Erythroblast (primary cell): ENCODE measurements at regions not wholly inside any gene's neighbourhood (a gene's known extent, or its start where the extent isn't known, plus 50 kb on each side); places are given as distances from the start of the nearest gene placed in this dataset.

Experiments
- DNase-seq, 2 experiments: peaks; one replicate each; lab custom pipeline; 2025; lab: John Stamatoyannopoulos, UW
- GATA1 ChIP-seq: IDR thresholded peaks from 2 replicates; pipeline ENCODE4 v1.6.1; 2011; ENCODE audit warnings: low read depth, mild to moderate bottlenecking, control low read depth, low read length, moderate library complexity
- POLR2A ChIP-seq: IDR thresholded peaks from 2 replicates; pipeline ENCODE4 v1.6.1; 2011; ENCODE audit warnings: mild to moderate bottlenecking, low read length

DNA sequence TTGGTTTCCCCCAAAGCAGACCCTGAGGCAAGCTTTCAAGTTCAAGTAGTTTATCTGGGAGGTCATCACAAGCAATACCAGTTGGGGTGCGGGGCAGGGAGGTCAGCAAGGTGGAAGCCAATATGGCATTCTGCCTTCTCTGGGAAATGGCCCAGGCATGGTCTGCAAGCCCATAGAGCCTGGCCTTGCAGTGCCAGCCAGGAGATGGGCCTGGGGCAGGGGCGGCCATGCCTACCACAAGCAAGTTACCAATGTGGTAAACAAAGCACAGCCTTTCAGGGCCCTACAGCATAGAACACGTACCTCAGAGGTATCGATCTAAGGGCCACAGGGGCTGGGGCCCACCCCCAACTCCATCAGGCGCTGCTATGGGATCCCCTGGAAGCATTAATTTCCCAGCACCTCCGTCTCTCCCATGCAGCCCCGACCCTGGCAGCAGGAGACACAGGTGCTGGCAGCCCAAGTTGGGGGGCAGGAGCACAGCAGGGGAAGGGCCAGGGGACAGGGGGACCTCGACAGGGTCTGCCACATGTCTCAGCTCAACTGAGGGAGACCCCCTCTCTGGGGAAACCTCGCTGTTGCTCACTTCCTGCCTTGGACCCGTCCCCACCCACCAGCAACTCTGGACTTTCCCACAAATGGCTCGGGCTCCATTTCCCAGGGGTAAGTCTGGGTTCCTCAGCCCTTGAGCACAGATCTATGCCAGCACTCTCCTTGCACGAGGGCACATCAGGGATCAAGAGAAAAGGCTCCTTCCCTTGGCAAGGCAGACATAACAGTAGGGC is 369.0 kb downstream of the PREX1 start:
- no peak for TF ChIP-seq POLR2A
- TF ChIP-seq GATA1 = no peak
- DNase-seq = no peak

DNA sequence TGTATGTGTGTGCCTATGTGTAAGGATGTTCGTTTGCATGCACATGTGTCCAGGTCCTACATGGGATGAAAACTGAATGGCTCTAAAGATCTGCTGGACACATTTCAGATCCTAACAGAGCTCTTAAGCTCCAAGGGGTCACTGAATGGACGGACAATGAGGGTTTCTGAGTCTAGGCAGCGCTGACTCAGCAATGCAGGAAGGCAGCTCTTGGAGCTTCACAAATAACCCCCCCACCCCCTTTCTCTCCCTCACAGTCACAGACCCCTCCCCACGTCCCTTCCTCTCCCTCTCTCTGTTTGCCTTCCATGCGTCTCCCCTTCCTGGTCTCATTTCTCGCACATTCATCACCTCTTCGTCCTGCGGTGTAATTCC is 369.8 kb downstream of the PREX1 start:
- no peak for TF ChIP-seq GATA1
- TF ChIP-seq POLR2A = no peak
- no peak for DNase-seq

- no peak for TF ChIP-seq GATA1
- TF ChIP-seq POLR2A = no peak
- DNase-seq = no peak
Observed at GRCh38 chr20:48457193-48458002, 370.4 kb downstream of the PREX1 start.

DNA sequence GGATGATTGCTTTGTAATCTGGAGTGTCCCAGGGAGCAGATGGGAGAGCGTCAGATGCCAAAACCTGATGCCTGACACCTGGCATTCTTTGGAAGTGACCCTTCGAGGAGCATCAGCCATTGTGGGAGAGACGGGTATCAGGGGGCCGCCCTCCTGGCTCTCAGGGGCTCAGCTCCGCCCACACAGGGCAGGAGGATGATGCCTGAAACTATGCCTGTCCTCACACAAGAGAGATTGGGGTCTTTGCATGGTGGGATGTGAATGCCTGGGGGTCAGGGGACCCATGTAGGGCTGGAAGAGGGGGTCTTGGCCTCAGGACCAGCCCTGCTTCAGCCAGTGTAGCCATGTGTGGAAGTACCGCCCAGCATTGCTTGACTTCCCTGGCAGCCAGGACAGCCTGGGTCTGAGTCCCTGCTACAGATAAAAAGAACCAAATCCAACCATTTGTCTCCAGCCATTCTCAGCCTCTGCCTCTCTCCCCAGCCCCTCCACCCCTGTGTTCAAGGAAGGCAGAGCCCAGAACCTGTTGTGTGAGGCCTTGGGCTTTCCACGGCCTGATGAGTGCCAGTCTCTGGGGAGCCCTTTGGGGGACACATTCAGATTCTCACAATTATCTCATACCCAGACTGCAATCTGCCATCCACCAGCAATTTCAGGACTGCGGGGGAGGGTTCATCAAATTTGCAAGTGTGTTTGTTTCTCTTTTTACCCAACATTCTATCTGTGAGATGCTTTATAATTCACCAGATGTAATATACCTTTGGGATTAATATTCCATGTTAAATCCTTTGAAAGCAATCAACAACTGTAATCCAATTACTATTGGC is 371.2 kb downstream of the PREX1 start:
- TF ChIP-seq POLR2A (no peak), GATA1 (no peak)
- no peak for DNase-seq

DNA sequence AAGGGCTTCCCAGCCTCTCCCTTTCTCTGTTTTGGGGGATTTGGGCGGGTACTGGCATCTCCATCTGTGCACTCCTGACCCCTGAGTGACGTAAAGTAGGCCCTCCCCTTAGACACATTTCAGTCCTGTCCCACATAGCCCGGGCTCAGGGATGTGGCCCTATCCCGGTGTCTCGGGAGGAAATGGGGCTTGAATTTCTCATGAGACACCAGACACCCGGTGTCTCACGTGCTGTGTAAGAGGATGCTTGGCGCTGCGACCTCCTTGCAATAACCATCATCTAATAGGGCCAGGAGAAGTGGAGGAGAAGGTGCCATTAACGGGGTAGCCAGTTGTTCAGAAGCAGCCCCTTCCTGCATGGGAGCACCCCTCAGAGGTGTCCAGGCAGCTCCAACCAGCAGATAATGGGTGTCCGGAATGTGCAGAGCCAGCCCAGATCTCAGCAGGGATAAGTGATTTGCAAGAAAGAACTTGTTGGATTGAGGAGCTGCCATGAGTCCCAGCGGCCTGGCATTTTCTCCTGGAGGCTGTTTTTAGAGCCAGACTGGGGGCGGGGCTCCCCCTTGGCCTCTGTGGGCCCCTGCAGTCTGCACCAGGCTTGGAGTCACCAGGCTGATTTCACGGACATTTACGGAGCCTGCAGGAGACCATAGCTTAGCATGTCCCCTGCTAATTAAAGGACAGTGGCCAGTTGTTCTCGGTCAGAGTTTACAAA is 372.0 kb downstream of the PREX1 start:
- DNase-seq = no peak
- TF ChIP-seq GATA1 = no peak
- TF ChIP-seq POLR2A = no peak

DNA sequence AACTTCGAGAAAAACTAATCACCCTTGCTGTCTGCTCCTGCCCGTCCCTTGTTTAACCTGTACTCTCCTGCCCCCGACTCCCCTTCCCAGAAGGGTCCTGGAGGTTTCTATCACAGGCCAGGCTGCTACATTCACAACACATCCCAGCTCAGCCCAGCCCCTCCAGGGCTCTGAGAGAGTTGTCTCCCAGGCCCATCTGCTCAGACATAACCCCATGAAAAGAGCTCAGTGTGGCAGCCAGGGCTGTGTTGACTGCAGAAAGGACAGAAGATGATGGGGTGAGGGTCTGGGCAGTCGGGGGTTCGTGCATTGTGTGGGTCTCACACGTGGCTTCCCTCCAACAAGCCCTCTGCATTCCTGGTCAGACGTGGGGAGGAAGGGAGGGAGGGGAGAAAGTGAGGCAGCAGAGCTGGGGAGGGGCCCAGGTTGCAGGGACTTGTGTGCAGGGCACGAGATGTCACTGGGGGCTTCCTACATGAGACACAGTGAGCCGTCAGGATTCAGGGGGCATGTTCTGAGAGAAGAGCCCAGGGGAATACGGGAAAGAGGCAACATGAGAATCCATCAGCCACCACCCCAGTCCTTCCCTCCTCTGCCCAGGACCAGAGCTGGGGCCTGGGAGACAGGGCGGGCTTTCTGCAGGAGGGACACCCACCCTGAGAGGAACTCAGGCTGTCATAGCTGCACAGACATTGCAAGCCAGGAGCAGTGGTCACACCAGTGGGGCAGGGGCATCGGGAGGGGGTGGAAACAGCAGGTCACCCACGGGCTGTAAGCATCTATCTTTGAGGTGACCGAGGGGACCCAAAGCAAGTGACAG is 372.9 kb downstream of the PREX1 start:
- DNase-seq = no peak
- no peak for TF ChIP-seq GATA1
- no peak for TF ChIP-seq POLR2A

DNA sequence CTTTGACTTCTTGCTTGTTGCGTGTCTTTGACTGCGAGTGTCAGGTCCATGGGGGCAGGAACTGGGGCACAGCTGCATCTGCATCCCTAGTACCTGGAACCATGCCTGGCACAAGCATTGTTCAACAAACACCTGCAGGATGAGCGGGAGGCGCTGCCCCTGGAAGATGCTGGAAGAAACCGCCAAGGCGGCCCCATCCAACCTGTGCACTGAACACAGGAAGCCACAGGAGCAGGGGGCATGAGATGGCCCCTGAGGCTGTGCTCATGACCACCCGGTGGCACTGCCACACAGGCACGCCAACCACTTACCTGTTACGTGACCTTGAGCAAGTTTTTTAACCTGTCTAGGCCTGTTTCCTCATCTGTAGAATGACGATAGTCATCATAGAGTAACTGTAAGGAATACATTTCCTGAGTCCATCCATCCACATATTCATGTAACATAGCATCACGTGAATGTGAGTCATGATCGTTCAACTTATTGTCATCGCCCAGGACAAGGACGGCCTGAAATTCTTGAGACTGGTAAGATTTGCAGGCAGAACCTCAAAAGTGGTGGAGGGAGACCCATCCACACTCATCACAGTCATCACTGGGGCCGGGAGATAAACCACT is 374.2 kb downstream of the PREX1 start:
- no peak for DNase-seq
- TF ChIP-seq GATA1 (no peak), POLR2A (no peak)

DNA sequence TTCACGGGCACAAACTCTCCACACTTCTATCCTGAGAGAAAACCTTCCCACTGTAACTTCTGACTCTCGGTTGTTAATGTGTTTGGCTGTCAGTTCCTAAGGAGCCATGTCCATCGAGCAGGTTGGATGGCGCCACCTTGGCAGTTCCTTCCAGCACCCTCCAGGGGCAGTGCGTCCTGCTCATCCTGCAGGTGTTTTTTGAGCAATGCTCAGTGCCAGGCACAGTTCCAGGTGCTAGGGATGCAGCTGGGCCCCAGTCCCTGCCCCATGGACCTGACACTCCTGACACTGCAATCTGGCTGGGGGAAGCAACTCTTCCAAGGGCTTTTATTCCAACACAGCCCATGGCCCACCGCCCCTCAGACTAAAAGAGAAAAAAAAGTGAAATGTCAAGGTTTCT is 376.4 kb downstream of the PREX1 start:
- DNase-seq = no peak
- no peak for TF ChIP-seq GATA1
- TF ChIP-seq POLR2A = no peak

- DNase-seq = no peak
- TF ChIP-seq GATA1 (no peak), POLR2A (no peak)
Observed at GRCh38 chr20:48448666-48449600, 378.9 kb downstream of the PREX1 start.

- DNase-seq = no peak
- TF ChIP-seq POLR2A (no peak), GATA1 (no peak)
Observed at GRCh38 chr20:48447456-48447855, 380.3 kb downstream of the PREX1 start.

- TF ChIP-seq GATA1 (no peak), POLR2A (no peak)
- no peak for DNase-seq
Observed at GRCh38 chr20:48445827-48446226, 382.0 kb downstream of the PREX1 start.

- TF ChIP-seq GATA1 (no peak), POLR2A (no peak)
- DNase-seq = no peak
Observed at GRCh38 chr20:48444249-48444648, 383.6 kb downstream of the PREX1 start.
